ENCODE measurements at regions not wholly inside any gene's neighbourhood (a gene's known extent, or its start where the extent isn't known, plus 50 kb on each side); places are given as distances from the start of the nearest gene placed in this dataset.

- TF ChIP-seq, protein P1, sequence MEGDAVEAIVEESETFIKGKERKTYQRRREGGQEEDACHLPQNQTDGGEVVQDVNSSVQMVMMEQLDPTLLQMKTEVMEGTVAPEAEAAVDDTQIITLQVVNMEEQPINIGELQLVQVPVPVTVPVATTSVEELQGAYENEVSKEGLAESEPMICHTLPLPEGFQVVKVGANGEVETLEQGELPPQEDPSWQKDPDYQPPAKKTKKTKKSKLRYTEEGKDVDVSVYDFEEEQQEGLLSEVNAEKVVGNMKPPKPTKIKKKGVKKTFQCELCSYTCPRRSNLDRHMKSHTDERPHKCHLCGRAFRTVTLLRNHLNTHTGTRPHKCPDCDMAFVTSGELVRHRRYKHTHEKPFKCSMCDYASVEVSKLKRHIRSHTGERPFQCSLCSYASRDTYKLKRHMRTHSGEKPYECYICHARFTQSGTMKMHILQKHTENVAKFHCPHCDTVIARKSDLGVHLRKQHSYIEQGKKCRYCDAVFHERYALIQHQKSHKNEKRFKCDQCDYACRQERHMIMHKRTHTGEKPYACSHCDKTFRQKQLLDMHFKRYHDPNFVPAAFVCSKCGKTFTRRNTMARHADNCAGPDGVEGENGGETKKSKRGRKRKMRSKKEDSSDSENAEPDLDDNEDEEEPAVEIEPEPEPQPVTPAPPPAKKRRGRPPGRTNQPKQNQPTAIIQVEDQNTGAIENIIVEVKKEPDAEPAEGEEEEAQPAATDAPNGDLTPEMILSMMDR (IDR thresholded peaks at IDR 0.05; ENCODE audit: low read depth, low read length) = no peak
- peak; percentile 22 for DNase-seq (ENCODE audit: low read depth, low spot score)
- in situ Hi-C loops (cut with HindIII; ENCODE audit: low sequenced_read_pairs) = no loop called here
- H3K4me3 ChIP-seq (ENCODE audit: low read depth, low read length) = no peak overlapping the region
Observed at GRCh38 chr1:199335496-199335895, 692.0 kb upstream of the NR5A2 start.

- no peak overlapping the region for H3K4me3 ChIP-seq (ENCODE audit: low read depth, low read length)
- in situ Hi-C loops (cut with HindIII; ENCODE audit: low sequenced_read_pairs) = no loop called here
- TF ChIP-seq, protein P1 (IDR thresholded peaks at IDR 0.05; ENCODE audit: low read depth, low read length) = no peak
- no peak for DNase-seq (ENCODE audit: low read depth, low spot score)
Observed at GRCh38 chr1:199336745-199337640, 690.5 kb upstream of the NR5A2 start.

DNA sequence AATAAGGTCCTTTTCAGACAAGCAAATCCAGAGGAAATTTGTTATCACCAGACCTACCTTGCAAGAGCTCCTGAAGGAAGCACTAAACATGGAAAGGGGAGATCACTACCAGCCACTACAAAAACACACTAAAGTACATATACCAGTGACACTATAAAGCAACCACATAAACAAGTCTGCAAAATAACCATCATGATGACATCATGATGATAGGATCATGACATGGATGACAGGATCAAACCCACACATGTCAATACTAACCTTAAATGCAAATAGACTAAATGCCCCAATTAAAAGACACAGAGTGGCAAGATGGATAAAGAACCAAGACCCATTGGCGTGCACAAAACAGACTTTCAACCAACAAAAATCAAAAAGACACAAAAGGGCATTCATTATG lies 688.8 kb upstream of the NR5A2 start:
- TF ChIP-seq, protein P1 (IDR thresholded peaks at IDR 0.05; ENCODE audit: low read depth, low read length) = no peak
- no peak for DNase-seq (ENCODE audit: low read depth, low spot score)
- no peak overlapping the region for H3K4me3 ChIP-seq (ENCODE audit: low read depth, low read length)
- in situ Hi-C loops (cut with HindIII; ENCODE audit: low sequenced_read_pairs) = no loop called here

GRCh38 chr1:199352351-199352750 lies 675.2 kb upstream of the NR5A2 start:
- no peak for DNase-seq (ENCODE audit: low read depth, low spot score)
- no peak overlapping the region for H3K4me3 ChIP-seq (ENCODE audit: low read depth, low read length)
- in situ Hi-C loops (cut with HindIII; ENCODE audit: low sequenced_read_pairs) = no loop called here
- TF ChIP-seq, protein P1 (IDR thresholded peaks at IDR 0.05; ENCODE audit: low read depth, low read length) = no peak

DNA sequence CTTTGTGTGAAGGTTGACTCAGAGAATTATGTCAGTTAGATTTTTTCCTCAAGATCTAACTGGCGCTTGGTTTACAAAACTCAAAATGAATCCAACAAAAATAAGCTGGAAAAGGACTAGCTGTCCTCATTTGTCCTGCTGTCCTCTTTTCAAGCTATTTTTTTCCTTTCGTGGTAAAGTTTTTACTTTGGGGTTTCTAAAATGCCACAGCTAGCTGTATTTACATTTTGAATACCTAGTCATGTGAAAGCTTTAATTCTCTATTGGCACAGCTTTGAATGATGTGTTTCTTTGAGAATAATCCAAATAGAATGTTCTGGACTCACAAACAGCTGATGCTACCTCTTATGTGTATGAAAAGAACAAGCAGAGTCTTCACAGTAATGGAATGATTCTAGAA lies 673.6 kb upstream of the NR5A2 start:
- peak; percentile 36 for DNase-seq (ENCODE audit: low read depth, low spot score)
- H3K4me3 ChIP-seq (ENCODE audit: low read depth, low read length) = no peak overlapping the region
- in situ Hi-C loops (cut with HindIII; ENCODE audit: low sequenced_read_pairs) = no loop called here
- TF ChIP-seq, protein P1 (IDR thresholded peaks at IDR 0.05; ENCODE audit: low read depth, low read length) = no peak

GRCh38 chr1:199356561-199356960 lies 670.9 kb upstream of the NR5A2 start:
- in situ Hi-C loops (cut with HindIII; ENCODE audit: low sequenced_read_pairs) = no loop called here
- no peak for DNase-seq (ENCODE audit: low read depth, low spot score)
- H3K4me3 ChIP-seq (ENCODE audit: low read depth, low read length) = no peak overlapping the region
- TF ChIP-seq, protein P1 (IDR thresholded peaks at IDR 0.05; ENCODE audit: low read depth, low read length) = no peak
